Natural killer cell (primary cell): ENCODE measurements at regions not wholly inside any gene's neighbourhood (a gene's known extent, or its start where the extent isn't known, plus 50 kb on each side); places are given as distances from the start of the nearest gene placed in this dataset.

Experiments
- ATAC-seq, 3 donors: fragments of 150-1000 bp in 2 of 3; fragments of 200-7000 bp in 1 of 3; cut with Tn5 transposase; 1 replicate in 1 of 3; 2 replicates in 2 of 3; pipeline ENCODE4 v1.10.0; 2021; ENCODE audit warnings: mild to moderate bottlenecking in 2 of 3, moderate library complexity in 2 of 3
- DNase-seq, 2 donors: peaks; one replicate each; pipeline versions ENCODE4 v3.0.0 to v3.0.0-alpha.2; 2013 to 2021; ENCODE audit warnings: mixed read lengths in 1 of 2
- H3K27ac ChIP-seq: one replicate; pipeline ENCODE4 v1.5.1; 2013; ENCODE audit warnings: mild to moderate bottlenecking, low read length
- H3K27me3 ChIP-seq: one replicate; pipeline ENCODE4 v1.6.1; 2013; ENCODE audit warnings: low read length; ENCODE audit not compliant: control insufficient read depth, insufficient read depth
- H3K36me3 ChIP-seq: one replicate; pipeline ENCODE4 v1.6.1; 2013; ENCODE audit warnings: low read length; ENCODE audit not compliant: control insufficient read depth, insufficient read depth
- H3K4me1 ChIP-seq: one replicate; pipeline ENCODE4 v1.6.1; 2013; ENCODE audit warnings: low read length; ENCODE audit not compliant: control insufficient read depth, insufficient read depth
- H3K4me3 ChIP-seq: one replicate; pipeline ENCODE4 v1.5.1; 2013; ENCODE audit warnings: low read length
- H3K9me3 ChIP-seq: one replicate; pipeline ENCODE4 v1.6.1; 2013; ENCODE audit warnings: low read length; ENCODE audit not compliant: control insufficient read depth, insufficient read depth
- H3K27ac Mint-ChIP-seq, 2 donors: one replicate each; pipeline ENCODE4 v1.8.0; 2022; ENCODE audit warnings: mild to moderate bottlenecking in 2 of 2, mixed read lengths in 2 of 2, moderate library complexity in 1 of 2
- H3K27me3 Mint-ChIP-seq, 2 donors: one replicate each; pipeline ENCODE4 v1.8.0; 2022; ENCODE audit warnings: low read depth in 2 of 2, mixed read lengths in 2 of 2
- H3K36me3 Mint-ChIP-seq: one replicate; pipeline ENCODE4 v1.8.0; 2022; ENCODE audit warnings: mixed read lengths
- H3K4me1 Mint-ChIP-seq, 2 donors: one replicate each; pipeline ENCODE4 v1.8.0; 2022; ENCODE audit warnings: mixed read lengths in 2 of 2
- H3K4me3 Mint-ChIP-seq: one replicate; pipeline ENCODE4 v1.8.0; 2022; ENCODE audit warnings: mild to moderate bottlenecking, moderate library complexity, mixed read lengths
- H3K9me3 Mint-ChIP-seq, 2 donors: one replicate each; pipeline ENCODE4 v1.8.0; 2022; ENCODE audit warnings: mixed read lengths in 2 of 2
- CTCF ChIP-seq: fragments of 200-600 bp; IDR thresholded peaks from one replicate; pipeline ENCODE4 v1.8.0; 2022; ENCODE audit warnings: antibody characterized with exemption
- WGBS: methylation state at CpG from one replicate; pipeline ENCODE4 v1.1.7; 2013; ENCODE audit warnings: missing lambda C conversion rate; ENCODE audit not compliant: insufficient coverage; 5-methylcytosine and 5-hydroxymethylcytosine counted together
- intact Hi-C: fragments of 100-400 bp; cut with micrococcal nuclease; formaldehyde crosslinking; loops from one replicate; pipeline ENCODE4 v1.14.2; 2022

GRCh38 chr13:80030491-80030890 is 310.4 kb downstream of the SPRY2 start:
- no peaks in the 10 kb centered on the region for H3K27me3 ChIP-seq
- no peak for TF ChIP-seq CTCF
- intact Hi-C loops: no loop called here
- no peaks in the 10 kb centered on the region for H3K9me3 Mint-ChIP-seq
- no peak for DNase-seq
- no peak overlapping the region for H3K27ac Mint-ChIP-seq
- H3K27me3 Mint-ChIP-seq: no peaks in the 10 kb centered on the region
- H3K9me3 ChIP-seq: no peaks in the 10 kb centered on the region
- H3K27ac ChIP-seq: no peak overlapping the region
- H3K4me1 ChIP-seq: no peaks in the 10 kb centered on the region
- no peak for ATAC-seq
- H3K4me1 Mint-ChIP-seq: no peaks in the 10 kb centered on the region
- no peaks in the 10 kb centered on the region for H3K36me3 Mint-ChIP-seq
- 49% methylated on average over 2 of the region's 3 CpGs for WGBS
- no peak overlapping the region for H3K4me3 ChIP-seq
- no peaks in the 10 kb centered on the region for H3K36me3 ChIP-seq
- H3K4me3 Mint-ChIP-seq: no peak overlapping the region

GRCh38 chr13:80029170-80029569 is 311.8 kb downstream of the SPRY2 start:
- ATAC-seq (no peak), DNase-seq (no peak)
- no peak overlapping the region for H3K4me3 ChIP-seq
- H3K36me3 Mint-ChIP-seq: no peaks in the 10 kb centered on the region
- H3K27me3 ChIP-seq: no peaks in the 10 kb centered on the region
- no peaks in the 10 kb centered on the region for H3K27me3 Mint-ChIP-seq
- H3K9me3 ChIP-seq: no peaks in the 10 kb centered on the region
- H3K9me3 Mint-ChIP-seq: no peaks in the 10 kb centered on the region
- H3K4me1 Mint-ChIP-seq: no peaks in the 10 kb centered on the region
- no peak overlapping the region for H3K27ac Mint-ChIP-seq
- no peaks in the 10 kb centered on the region for H3K36me3 ChIP-seq
- no peak overlapping the region for H3K27ac ChIP-seq
- no peaks in the 10 kb centered on the region for H3K4me1 ChIP-seq
- 91% methylated on average over 2 of the region's 2 CpGs for WGBS
- intact Hi-C loops: no loop called here
- no peak for TF ChIP-seq CTCF
- no peak overlapping the region for H3K4me3 Mint-ChIP-seq

- no peak for TF ChIP-seq CTCF
- H3K27me3 Mint-ChIP-seq: no peaks in the 10 kb centered on the region
- H3K9me3 ChIP-seq: no peaks in the 10 kb centered on the region
- DNase-seq (no peak), ATAC-seq (no peak)
- no peak overlapping the region for H3K27ac Mint-ChIP-seq
- no peaks in the 10 kb centered on the region for H3K36me3 Mint-ChIP-seq
- H3K9me3 Mint-ChIP-seq: no peaks in the 10 kb centered on the region
- 84% methylated on average over 3 of the region's 3 CpGs for WGBS
- no peak overlapping the region for H3K4me3 ChIP-seq
- intact Hi-C loops: no loop called here
- no peaks in the 10 kb centered on the region for H3K36me3 ChIP-seq
- H3K4me3 Mint-ChIP-seq: no peak overlapping the region
- no peak overlapping the region for H3K27ac ChIP-seq
- no peaks in the 10 kb centered on the region for H3K4me1 Mint-ChIP-seq
- no peaks in the 10 kb centered on the region for H3K4me1 ChIP-seq
- no peaks in the 10 kb centered on the region for H3K27me3 ChIP-seq
Measured at GRCh38 chr13:80022146-80022545, 318.8 kb downstream of the SPRY2 start.

GRCh38 chr13:80012251-80012650 is 328.7 kb downstream of the SPRY2 start:
- Mint-ChIP-seq H3K27ac (no peak overlapping the region), H3K4me1 (no peaks in the 10 kb centered on the region), H3K4me3 (no peak overlapping the region), H3K9me3 (no peaks in the 10 kb centered on the region), H3K36me3 (no peaks in the 10 kb centered on the region), H3K27me3 (no peaks in the 10 kb centered on the region)
- WGBS: 48% methylated on average over 1 of the region's 1 CpG
- Histone ChIP-seq H3K36me3 (no peaks in the 10 kb centered on the region), H3K4me3 (no peak overlapping the region), H3K9me3 (no peaks in the 10 kb centered on the region), H3K4me1 (no peaks in the 10 kb centered on the region), H3K27ac (no peak overlapping the region), H3K27me3 (no peaks in the 10 kb centered on the region)
- DNase-seq (no peak), ATAC-seq (no peak)
- intact Hi-C loops: no loop called here
- no peak for TF ChIP-seq CTCF
